Activated T-cell treated with anti-CD3 and anti-CD28 coated beads, Interleukin-2, amount 50 U/mL, for 1 hour (primary cell): ENCODE measurements at regions not wholly inside any gene's neighbourhood (a gene's known extent, or its start where the extent isn't known, plus 50 kb on each side); places are given as distances from the start of the nearest gene placed in this dataset.

Experiments
- DNase-seq: peaks from one replicate; pipeline ENCODE4 v3.0.0-alpha.2; 2020

- no peak for DNase-seq
These were observed 93.9 kb downstream of the TTC32 start for GRCh38 chr2:19807866-19808265.

DNA sequence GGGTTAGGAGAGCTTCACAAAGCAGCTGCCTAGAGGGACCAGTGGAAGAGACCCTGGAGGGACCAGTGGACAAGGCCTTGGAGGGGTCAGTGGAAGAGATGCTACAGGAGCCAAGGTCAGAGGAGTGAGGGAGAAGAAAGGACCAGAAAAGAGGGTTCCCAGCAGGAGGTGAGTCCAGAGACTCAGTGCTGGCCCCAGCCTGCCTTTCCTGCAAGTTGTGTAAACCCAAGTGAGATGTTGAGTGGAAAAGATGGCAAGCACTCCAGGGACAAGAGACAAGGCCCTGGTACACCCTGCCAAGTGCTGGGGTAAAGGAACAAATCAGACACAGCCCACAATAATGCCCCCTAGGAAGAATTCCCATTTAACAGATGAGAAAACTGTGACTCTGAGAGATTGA lies 94.4 kb downstream of the TTC32 start:
- DNase-seq: no peak

- no peak for DNase-seq
These were observed 95.2 kb downstream of the TTC32 start for GRCh38 chr2:19806591-19806990.

DNA sequence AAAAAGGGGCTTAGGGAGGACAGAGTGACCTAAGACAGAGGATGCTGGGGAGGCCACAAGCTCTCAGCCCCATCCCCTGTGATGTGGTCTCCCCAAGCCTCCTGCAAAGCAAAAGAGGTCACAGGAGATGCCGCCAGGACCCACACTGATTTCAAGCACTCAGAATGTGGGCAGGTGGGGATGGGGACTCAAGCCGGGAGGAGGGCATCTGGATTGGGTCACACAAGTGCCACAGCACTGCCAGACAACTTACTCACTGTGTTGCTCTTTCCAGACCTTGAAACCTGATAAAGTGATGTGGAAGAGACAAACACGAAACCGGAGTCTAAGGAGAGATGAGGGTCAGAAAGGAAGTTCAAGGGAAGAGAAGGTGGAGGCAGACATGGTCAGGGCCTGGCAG lies 95.7 kb downstream of the TTC32 start:
- DNase-seq: no peak

DNA sequence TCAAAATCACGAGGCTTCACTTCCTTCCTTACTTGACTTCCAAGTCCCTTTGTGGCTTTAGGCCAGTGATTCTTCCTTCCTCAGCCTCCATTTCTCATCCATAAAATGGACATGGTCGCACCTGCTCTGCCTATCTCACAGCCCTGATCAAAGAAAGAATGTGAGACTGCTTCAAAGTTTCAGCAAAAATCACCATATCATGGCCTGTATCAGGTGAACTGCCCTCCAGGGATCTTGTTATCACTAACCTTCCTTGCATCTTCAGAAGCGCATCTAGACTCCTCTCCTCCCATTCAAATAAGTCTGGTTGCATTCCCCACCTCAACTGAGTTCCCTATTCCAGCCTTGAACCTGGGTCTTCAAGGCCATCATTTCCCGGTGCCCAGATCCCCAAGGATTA lies 96.5 kb downstream of the TTC32 start:
- no peak for DNase-seq

DNA sequence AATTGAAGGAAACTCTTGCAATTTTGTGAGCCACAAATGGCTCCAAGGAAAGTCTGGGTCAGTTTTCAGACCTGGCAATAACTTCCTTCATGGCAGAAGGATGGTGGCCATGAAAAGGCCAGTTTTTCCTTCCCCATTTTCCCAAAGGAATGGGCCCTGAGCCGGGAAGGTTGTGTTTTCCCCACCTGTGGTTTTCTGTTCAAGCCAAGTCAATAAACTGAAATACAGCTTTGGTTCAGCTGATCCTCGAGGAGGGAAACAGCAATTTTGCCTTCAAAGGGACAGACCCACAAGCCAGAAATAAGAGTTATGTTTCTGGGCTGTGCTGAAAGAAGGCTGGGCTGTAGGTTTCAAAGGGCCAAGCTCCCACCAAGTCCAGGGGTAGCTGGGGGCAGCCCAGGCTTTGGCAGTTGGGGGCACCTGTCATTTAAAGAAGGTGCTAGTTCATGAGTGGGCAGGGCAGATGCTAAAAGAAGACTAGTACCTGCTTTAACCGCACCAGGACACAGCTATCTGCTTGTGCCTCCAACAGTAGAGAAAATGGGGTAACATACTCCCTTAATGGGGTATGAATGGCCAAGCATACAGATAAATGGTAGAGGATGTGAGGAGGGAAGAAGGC lies 97.0 kb downstream of the TTC32 start:
- no peak for DNase-seq

- no peak for DNase-seq
These were observed 99.5 kb downstream of the TTC32 start for GRCh38 chr2:19802086-19802841.

- no peak for DNase-seq
These were observed 100.3 kb downstream of the TTC32 start for GRCh38 chr2:19801367-19802080.

DNA sequence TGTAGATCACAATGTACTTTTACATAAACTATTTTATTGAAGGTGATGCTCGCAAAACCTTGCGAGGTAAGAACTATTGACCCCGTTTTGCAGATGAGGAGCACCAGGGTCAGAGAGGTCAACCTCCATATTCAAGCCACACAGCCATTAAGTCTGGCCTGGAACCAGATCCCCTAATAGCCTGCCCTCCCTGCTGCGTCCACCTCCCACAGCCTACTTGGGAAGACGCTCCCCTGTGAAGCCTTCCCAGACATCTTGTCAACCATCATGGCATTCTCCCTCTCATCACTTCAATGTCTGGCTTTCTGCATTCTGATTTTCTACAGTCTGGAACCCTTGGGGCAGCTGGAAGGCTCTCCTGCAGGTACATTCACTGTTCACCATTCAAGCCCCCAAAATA lies 101.0 kb downstream of the TTC32 start:
- DNase-seq: no peak

- no peak for DNase-seq
These were observed 101.7 kb downstream of the TTC32 start for GRCh38 chr2:19799881-19800780.

GRCh38 chr2:19797871-19798270 lies 103.9 kb downstream of the TTC32 start:
- DNase-seq: no peak

GRCh38 chr2:19797243-19797810 lies 104.5 kb downstream of the TTC32 start:
- DNase-seq: no peak

DNA sequence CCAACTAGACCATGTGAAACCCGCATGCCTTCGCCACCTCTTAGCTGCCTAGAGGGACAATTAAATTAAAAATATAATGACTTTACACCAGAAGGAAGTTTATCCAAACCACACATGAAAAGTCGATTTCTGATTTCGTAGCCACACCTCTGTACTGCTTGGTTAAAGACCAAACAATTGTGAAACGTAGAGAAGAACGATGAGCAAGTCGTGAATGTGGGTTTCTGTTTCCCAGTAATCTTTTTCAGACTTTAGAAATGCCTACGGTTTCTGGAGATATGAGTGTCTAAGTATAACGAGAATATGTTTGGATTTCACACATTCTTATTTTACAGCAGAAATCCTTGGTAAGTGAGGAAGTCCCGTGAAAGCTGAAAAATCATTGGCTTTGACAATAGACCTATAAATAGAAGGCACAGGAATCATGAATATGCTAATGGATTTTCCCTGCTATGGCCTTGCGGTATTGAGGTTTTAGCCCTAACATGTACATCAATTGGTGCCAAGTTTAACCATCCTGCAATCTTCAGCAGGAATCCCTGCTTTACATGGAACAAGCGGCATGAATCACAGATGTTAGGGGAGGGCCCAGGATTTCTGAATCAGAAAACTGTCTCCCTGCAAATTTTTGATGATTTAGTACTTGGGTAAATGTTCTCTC lies 105.6 kb downstream of the TTC32 start:
- no peak for DNase-seq

DNA sequence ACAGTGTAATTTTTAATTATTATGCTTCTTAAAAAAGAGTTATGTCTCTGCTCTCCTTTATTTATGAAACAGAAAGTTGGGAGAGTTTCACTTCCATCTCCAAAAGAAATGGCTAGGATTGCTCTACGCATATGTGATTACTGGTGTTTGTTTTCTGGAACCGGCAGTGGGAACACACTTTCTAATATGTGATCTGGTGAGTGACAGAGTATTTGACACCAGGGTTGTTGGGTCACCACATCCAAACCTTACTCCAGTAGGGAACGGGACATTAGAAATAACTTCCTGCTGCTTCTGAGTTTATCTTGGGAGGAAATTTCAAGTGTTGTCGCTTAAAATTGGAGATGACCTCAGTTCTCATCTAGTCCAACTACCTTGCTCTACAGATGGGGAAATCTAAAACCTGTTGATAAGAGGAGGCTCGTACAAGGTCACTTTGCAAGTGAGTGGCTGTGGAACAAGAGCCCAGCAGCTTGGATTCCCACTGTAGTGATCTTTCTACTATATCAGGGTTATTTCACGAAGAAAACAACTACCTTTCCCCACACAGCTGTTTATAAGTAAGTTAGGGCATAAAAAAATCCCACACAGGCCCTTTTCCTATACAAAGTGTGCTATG lies 108.5 kb downstream of the TTC32 start:
- no peak for DNase-seq

GRCh38 chr2:19790291-19790690 lies 111.5 kb downstream of the TTC32 start:
- DNase-seq: no peak

GRCh38 chr2:19787134-19787533 lies 114.6 kb downstream of the TTC32 start:
- no peak for DNase-seq

DNA sequence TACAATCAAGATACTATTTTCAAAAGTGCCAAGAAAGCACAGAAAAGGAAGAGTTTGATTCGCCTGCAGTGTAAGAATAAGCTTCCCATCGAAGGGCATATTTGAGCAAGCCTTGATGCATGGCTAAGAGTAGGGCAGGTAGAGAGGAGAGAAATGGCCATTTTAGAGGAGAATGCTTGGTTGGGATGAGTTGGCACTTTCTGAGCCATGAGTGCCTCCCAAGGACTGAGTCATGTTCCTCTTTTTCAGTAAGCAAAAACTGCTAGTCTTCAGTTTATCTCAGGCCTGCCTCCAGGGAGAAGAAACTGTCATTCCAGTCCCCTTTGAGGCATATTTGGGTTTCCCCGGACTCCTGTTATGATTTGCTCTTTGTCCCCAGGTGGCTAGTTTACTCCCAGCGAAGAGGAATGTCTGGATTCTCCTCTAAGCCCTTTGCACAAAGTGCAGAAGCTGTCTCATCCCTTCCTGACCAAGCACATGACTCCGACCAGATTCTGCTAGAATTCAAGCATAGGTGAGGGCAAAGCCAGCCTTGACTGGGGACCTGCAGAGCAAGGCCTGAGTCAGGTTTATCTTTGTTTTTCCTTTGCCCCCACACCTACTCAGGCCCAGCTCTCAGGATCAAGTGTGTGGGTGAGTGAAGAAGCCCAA lies 115.2 kb downstream of the TTC32 start:
- DNase-seq: no peak

DNA sequence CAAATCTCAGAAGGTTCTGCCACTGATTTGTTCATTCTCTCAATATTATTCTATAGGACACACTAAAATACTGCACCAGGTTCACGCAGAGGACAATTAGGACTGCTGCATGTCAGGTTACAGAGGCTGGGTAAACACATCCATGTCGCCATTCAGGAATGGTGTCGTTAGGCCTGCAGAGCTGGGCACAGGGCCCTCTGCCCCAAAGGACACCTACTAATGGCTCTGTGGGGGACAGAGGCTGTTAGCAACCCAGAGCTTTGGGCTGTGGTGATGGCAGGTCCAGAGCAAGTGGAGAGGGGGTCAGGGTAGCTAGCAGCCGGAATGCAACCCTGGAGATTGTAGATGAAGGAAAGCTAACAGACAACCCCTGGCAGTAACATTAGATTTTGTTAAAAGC lies 115.9 kb downstream of the TTC32 start:
- no peak for DNase-seq

GRCh38 chr2:19785447-19785846 lies 116.3 kb downstream of the TTC32 start:
- DNase-seq: no peak

DNA sequence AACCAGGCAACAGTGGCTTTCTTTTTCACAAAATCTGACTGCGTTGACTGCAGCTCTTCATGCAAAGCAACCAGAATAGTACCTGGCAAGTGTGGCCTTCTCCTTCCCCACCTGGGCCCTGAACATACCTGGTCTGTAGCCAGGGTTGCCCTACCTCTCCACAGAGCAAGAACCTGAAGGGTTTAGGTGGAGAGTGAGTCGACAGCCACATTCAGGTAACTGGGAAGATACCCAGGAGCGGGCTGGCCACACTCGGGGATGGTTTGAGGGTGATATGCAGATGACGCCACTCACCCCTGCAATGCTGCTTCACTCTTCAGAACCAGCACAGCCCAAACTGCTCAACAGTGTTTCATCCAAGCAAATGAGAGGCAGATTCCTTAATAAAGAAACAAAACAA lies 117.3 kb downstream of the TTC32 start:
- DNase-seq: no peak

DNA sequence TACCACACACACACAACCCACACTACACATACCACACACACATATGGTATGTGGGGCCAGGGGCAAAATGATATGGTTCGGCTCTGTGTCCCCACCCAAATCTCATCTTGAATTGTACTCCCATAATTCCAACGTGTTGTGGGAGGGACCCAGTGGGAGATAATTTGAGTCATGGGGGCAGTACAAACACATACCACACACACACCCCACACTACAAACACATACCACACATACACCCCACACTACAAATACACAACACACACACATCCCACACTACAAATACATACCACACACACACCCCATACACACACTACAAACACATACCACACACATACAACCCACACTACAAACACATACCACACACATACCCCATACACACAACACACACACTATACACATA lies 117.8 kb downstream of the TTC32 start:
- no peak for DNase-seq
